C4-2B (cell line): ENCODE measurements at regions not wholly inside any gene's neighbourhood (a gene's known extent, or its start where the extent isn't known, plus 50 kb on each side); places are given as distances from the start of the nearest gene placed in this dataset.

Experiments used
- H3K27ac ChIP-seq: fragments of 450-650 bp; 2 replicates; pipeline ENCODE4 v1.5.1; 2017
- CTCF ChIP-seq: fragments of 450-650 bp; conservative IDR thresholded peaks from 2 replicates; pipeline ENCODE4 v1.5.1; 2017; ENCODE audit warnings: mild to moderate bottlenecking
- ZFX ChIP-seq: fragments of 450-650 bp; IDR thresholded peaks from 2 replicates; pipeline ENCODE4 v1.6.1; 2017

DNA sequence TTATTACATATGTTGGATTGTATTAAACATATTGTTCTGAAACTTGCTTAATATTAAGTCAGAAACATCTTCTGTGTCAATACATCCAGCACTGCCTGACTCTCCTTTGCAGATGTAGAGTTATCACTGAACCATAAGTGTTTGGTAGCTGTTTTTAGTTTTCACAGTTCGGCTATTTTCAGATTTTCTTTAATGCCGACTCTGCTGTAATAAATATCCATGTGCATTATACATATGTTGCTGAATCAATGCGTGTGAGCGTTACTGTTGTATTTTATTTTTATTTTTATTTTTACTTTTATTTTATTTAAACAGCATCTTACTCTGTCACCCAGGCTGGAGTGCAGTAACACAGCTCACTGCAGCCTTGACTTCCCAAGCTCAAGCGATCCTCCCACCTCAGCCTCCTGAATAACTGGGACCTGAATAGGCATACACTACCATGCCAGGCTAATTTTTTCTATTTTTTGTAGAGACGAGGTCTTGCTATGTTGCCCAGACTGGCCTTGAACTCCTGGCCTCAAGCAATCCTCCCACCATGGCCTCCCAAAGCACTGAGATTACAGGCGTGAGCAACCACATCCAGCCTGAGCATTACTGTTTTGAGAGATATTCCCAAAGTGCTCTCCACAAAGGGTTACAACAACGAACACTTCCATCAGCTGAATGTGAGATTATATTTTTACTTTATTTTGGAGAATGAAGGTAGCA, 50.7 kb upstream of the NOCT start:
- TF ChIP-seq ZFX: no peak
- no peak for TF ChIP-seq CTCF
- no peak overlapping the region for H3K27ac ChIP-seq

DNA sequence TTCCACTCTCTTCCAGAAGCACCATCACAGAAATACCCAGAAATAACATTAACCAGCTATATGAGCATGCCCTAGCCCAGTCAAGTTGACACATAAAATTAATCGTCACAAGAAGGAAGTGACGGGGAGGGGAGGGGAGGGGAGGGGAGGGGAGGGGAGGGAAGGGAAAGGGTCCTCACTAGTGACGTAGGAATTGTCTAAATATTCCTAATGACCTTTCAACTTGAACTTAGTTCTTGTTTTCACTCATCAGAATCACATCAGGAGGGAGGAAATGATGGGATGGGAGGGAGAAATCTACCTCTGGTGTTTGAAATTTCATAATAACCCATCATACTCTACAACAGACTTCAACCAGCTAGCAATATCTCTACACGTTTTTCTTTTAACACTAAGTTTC, 52.2 kb upstream of the NOCT start:
- H3K27ac ChIP-seq: no peak overlapping the region
- TF ChIP-seq ZFX: no peak
- TF ChIP-seq CTCF: no peak

DNA sequence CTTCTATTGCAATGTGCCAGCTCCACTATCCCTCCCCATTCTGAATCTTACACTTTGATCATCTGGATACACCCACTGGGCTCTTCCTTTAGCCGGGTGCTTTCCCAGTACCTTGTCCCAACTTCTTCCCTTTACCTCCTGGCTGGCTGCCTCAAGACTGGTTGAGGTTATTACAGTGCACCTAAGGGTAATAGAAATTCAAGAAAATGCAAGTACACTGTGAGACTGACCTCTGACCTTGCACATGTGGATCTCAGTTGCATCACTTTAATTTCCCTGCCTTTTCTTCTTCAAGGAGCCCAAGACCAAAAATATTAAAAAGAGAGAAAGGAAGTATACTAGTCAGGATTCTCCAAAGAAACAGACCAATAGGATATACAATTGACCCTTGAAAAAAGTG, 53.9 kb upstream of the NOCT start:
- no peak for TF ChIP-seq ZFX
- TF ChIP-seq CTCF: no peak
- no peak overlapping the region for H3K27ac ChIP-seq

DNA sequence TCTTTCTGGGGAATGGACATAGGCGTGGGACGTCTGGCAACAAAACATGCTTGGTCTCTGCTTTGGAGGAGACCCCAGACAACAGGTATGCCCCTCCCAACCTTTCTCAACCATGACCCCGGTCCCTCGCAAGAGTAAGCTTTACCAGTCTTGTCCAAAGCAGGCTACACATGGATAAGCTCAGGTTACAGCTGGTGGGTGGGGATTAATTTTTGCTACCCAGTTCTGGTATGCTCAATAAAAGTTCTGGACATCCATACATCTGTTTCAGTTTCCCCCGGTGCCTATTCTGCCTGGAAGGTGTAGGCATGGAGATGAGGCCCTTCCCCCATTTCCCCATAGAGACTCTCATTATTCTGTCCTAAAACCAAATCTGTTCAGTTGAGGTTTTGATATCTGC, 54.5 kb upstream of the NOCT start:
- H3K27ac ChIP-seq: no peak overlapping the region
- no peak for TF ChIP-seq ZFX
- no peak for TF ChIP-seq CTCF

DNA sequence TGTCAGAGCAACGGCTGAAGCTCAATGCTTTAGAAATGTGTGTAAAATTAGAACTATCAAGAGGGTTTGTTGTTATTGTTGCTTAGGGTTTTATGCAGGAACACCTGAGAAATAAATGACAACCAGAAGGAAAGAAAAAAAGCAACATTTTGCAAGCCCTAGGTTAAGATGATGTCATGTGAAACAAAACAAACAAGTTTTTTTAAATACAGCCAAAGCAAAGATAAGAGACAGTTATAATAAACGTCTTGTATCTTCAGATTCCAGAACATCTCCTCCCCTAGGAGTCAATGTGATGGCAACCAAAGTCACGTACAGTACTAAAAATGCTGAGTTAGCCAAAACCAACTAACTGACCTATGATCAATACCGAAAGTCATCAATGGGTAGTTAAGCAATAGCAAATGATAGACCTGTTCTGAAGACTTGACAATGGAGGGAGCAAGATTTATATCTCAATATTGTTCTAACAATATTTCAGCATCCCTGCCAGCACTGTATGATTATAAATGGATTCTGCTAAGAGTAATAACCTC, 55.3 kb upstream of the NOCT start:
- H3K27ac ChIP-seq: no peak overlapping the region
- TF ChIP-seq ZFX: no peak
- no peak for TF ChIP-seq CTCF

- H3K27ac ChIP-seq: no peak overlapping the region
These were observed 56.3 kb upstream of the NOCT start for GRCh38 chr4:138959097-138959815.

More at GRCh38 chr4:138959097-138959815, 56.3 kb upstream of the NOCT start:
- no peak for TF ChIP-seq CTCF
- TF ChIP-seq ZFX: no peak
